DND-41 (cell line): ENCODE measurements at regions not wholly inside any gene's neighbourhood (a gene's known extent, or its start where the extent isn't known, plus 50 kb on each side); places are given as distances from the start of the nearest gene placed in this dataset.

Experiments
- ATAC-seq: fragments of 200-7000 bp; cut with Tn5 transposase; 3 replicates; pipeline ENCODE4 v1.9.1; 2021; ENCODE audit warnings: low read depth; ENCODE audit not compliant: insufficient read depth
- DNase-seq: peaks from one replicate; pipeline ENCODE4 v3.0.0-alpha.2; 2020
- H2AFZ ChIP-seq: 2 replicates; pipeline ENCODE4 v1.6.0; 2012; ENCODE audit warnings: low read depth, low read length
- H3K27ac ChIP-seq: 2 replicates; pipeline ENCODE4 v1.5.1; 2012; ENCODE audit warnings: low read length, inconsistent platforms
- H3K27me3 ChIP-seq: fragments of 200-600 bp; sonication (generic); 2 replicates; pipeline ENCODE4 v1.6.0; 2012; ENCODE audit warnings: low read length, mild to moderate bottlenecking, inconsistent platforms; ENCODE audit not compliant: insufficient read depth, poor library complexity
- H3K36me3 ChIP-seq: 2 replicates; pipeline ENCODE4 v1.5.1; 2012; ENCODE audit warnings: low read length, inconsistent platforms; ENCODE audit not compliant: insufficient read depth
- H3K4me1 ChIP-seq: 2 replicates; pipeline ENCODE4 v1.5.1; 2012; ENCODE audit warnings: mild to moderate bottlenecking, low read length; ENCODE audit not compliant: insufficient read depth
- H3K4me2 ChIP-seq: 2 replicates; pipeline ENCODE4 v1.6.0; 2012; ENCODE audit warnings: mild to moderate bottlenecking, moderate library complexity, low read length, inconsistent platforms; ENCODE audit not compliant: insufficient read depth
- H3K4me3 ChIP-seq, 2 experiments: fragments of 200-600 bp in 1 of 2; shearing (Covaris generic) in 1 of 2; 2 replicates each; pipeline ENCODE4 v1.5.1; 2012 to 2016; ENCODE audit warnings: inconsistent platforms in 2 of 2, low read length in 2 of 2, mild to moderate bottlenecking in 2 of 2, low read depth in 1 of 2, moderate library complexity in 1 of 2
- H3K79me2 ChIP-seq: 2 replicates; pipeline ENCODE4 v1.6.0; 2012; ENCODE audit warnings: low read length, inconsistent platforms; ENCODE audit not compliant: insufficient read depth
- H3K9ac ChIP-seq: 2 replicates; pipeline ENCODE4 v1.6.0; 2012; ENCODE audit warnings: low read depth, mild to moderate bottlenecking, inconsistent platforms, low read length, moderate library complexity
- H3K9me3 ChIP-seq: 2 replicates; pipeline ENCODE4 v1.5.1; 2012; ENCODE audit warnings: low read length, moderate library complexity, mild to moderate bottlenecking, inconsistent platforms; ENCODE audit not compliant: insufficient read depth, severe bottlenecking
- H4K20me1 ChIP-seq: 2 replicates; pipeline ENCODE4 v1.6.0; 2012; ENCODE audit warnings: low read length; ENCODE audit not compliant: insufficient read depth
- EZH2 ChIP-seq: IDR thresholded peaks from 3 replicates; pipeline ENCODE4 v1.6.1; 2012; ENCODE audit warnings: borderline replicate concordance, low read depth, mild to moderate bottlenecking, moderate library complexity, low read length, inconsistent platforms; ENCODE audit not compliant: severe bottlenecking
- TF ChIP-seq, protein P1 (sequence below): IDR thresholded peaks from 2 replicates; pipeline ENCODE4 v1.5.1; 2012; ENCODE audit warnings: borderline replicate concordance, low read length, moderate library complexity, mild to moderate bottlenecking; ENCODE audit not compliant: poor library complexity, severe bottlenecking; ENCODE audit errors: extremely low read depth

- Histone ChIP-seq H3K36me3 (no peaks in the 10 kb centered on the region), H4K20me1 (no peaks in the 10 kb centered on the region), H3K9ac (no peak overlapping the region), H3K4me2 (no peak overlapping the region), H3K4me1 (peaks cover 5% of the 10 kb centered on the region), H2AFZ (no peak overlapping the region), H3K79me2 (no peaks in the 10 kb centered on the region), H3K9me3 (no peaks in the 10 kb centered on the region), H3K27me3 (no peaks in the 10 kb centered on the region), H3K4me3 (no peak overlapping the region), H3K27ac (no peak overlapping the region)
- ATAC-seq, result no peak
- TF ChIP-seq, protein P1, sequence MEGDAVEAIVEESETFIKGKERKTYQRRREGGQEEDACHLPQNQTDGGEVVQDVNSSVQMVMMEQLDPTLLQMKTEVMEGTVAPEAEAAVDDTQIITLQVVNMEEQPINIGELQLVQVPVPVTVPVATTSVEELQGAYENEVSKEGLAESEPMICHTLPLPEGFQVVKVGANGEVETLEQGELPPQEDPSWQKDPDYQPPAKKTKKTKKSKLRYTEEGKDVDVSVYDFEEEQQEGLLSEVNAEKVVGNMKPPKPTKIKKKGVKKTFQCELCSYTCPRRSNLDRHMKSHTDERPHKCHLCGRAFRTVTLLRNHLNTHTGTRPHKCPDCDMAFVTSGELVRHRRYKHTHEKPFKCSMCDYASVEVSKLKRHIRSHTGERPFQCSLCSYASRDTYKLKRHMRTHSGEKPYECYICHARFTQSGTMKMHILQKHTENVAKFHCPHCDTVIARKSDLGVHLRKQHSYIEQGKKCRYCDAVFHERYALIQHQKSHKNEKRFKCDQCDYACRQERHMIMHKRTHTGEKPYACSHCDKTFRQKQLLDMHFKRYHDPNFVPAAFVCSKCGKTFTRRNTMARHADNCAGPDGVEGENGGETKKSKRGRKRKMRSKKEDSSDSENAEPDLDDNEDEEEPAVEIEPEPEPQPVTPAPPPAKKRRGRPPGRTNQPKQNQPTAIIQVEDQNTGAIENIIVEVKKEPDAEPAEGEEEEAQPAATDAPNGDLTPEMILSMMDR, result no peak
- TF ChIP-seq EZH2, result no peak
- DNase-seq, result no peak
Measured at GRCh38 chr12:116373572-116374206, 96.2 kb upstream of the MED13L start.

- TF ChIP-seq, protein P1, result no peak
- TF ChIP-seq EZH2, result no peak
- ATAC-seq, result no peak
- Histone ChIP-seq H3K9ac (no peak overlapping the region), H3K36me3 (no peaks in the 10 kb centered on the region), H3K4me1 (peaks cover 5% of the 10 kb centered on the region), H3K4me2 (no peak overlapping the region), H3K79me2 (no peaks in the 10 kb centered on the region), H2AFZ (no peak overlapping the region), H3K9me3 (no peaks in the 10 kb centered on the region), H3K4me3 (no peak overlapping the region), H3K27ac (no peak overlapping the region), H4K20me1 (no peaks in the 10 kb centered on the region), H3K27me3 (no peaks in the 10 kb centered on the region)
- no peak for DNase-seq
Measured at GRCh38 chr12:116374207-116374606, 96.7 kb upstream of the MED13L start.

GRCh38 chr12:116375278-116375842, 97.9 kb upstream of the MED13L start:
- Histone ChIP-seq H3K36me3 (no peaks in the 10 kb centered on the region), H3K9ac (no peak overlapping the region), H3K27ac (no peak overlapping the region), H4K20me1 (no peaks in the 10 kb centered on the region), H3K4me2 (no peak overlapping the region), H3K9me3 (no peaks in the 10 kb centered on the region), H2AFZ (no peak overlapping the region), H3K27me3 (no peaks in the 10 kb centered on the region), H3K79me2 (no peaks in the 10 kb centered on the region), H3K4me1 (no peaks in the 10 kb centered on the region), H3K4me3 (no peak overlapping the region)
- no peak for DNase-seq
- ATAC-seq, result no peak
- TF ChIP-seq, protein P1, result no peak
- no peak for TF ChIP-seq EZH2
